ENCODE measurements at regions not wholly inside any gene's neighbourhood (a gene's known extent, or its start where the extent isn't known, plus 50 kb on each side); places are given as distances from the start of the nearest gene placed in this dataset.
A peak's percentile ranks its signal among the peaks of the same experiment; 100 is the strongest.

DNA sequence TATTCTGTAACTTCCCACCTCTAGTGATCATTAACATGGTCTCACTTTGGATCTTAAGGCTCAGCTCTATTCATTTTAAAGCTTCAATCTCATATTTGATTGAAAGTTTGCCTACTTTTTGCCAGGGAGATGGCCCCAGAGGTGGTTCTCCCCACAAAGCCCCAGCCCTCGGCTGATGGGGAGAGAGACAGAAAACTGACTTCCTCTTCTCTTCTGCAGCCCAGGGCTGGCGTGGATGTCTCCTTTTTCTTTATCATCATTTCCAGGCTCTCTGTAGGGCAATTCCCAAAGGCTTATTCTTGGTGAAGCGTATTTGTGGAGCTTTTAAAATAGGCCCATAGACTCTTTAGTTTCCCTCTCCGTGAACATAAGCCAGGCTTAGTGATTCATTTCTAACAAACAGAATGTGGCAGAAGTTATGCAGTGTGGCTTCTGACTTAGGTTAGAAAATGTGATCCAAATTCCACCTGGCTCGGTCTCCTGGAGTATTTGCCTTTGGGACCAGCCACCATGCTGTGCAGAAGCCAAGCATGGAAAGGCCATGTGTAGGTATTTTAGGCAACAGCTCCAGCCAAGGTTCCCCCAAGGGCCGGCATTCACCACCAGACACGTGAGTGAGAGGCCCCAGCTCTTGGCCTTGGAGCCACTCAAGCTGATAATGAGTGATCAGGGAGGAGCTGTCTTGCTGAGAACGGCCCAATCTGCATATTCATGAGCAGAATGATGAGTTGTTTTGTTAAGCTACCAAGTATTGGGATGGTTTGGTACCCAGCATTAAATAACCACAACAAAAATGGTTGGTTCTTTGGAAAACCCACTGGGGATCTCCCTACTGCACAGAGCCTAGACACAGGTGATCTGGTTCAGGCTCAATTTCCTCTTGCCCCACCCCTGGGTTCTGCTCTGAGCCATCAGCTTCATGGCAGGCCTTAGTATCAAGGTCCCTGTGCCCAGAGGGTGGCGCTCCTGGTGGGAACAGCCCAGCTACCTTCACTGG is 353.2 kb upstream of the PROK2 start:
- Histone ChIP-seq H3K9me3 (ENCODE audit: low read length) (no peaks in the 10 kb centered on the region), H3K4me3 (ENCODE audit: low read length) (no peak overlapping the region), H3K27me3 (ENCODE audit: insufficient read depth, low read length, poor library complexity, severe bottlenecking) (no peaks in the 10 kb centered on the region), H3K27ac (ENCODE audit: low read depth, low read length) (no peak overlapping the region), H3K36me3 (ENCODE audit: insufficient read depth, low read length) (no peaks in the 10 kb centered on the region), H3K4me1 (ENCODE audit: insufficient read depth, low read length) (peaks cover 11% of the 10 kb centered on the region)
- H3K27ac Mint-ChIP-seq: no peak overlapping the region
- no peaks in the 10 kb centered on the region for H3K36me3 Mint-ChIP-seq
- POLR2A ChIA-PET: no interaction called here
- H3K4me1 Mint-ChIP-seq: peaks cover 0 to 2% (median 0%) of the 10 kb centered on the region in 3 donors
- no peak for DNase-seq
- no peak overlapping the region for H3K4me3 Mint-ChIP-seq
- peaks cover 0 to 2% (median 0%) of the 10 kb centered on the region in 5 donors for H3K9me3 Mint-ChIP-seq
- peaks cover 4 to 10% of the 10 kb centered on the region in 2 donors for H3K27me3 Mint-ChIP-seq
- CTCF ChIA-PET: no interaction called here

DNA sequence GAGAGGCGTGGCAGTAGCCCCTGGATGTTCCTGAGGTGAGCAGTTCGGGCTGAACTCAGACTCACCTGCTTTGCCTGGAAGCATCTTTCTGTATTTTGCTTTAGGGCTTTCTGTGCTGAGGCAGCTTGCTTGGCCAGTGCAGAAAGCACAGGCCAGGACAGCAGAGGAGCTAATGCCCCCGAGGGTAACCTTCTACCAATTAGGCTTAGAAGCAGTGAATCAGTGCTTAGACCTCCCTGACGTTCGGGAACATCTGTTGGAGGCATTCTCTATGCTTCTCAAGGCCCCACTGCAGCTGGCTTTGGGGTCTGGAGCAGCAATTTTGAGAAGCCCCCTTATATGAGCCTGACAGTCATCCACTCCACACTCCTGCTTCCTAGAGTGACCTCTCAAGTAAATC is 350.7 kb upstream of the PROK2 start:
- peaks cover 0 to 2% (median 0%) of the 10 kb centered on the region in 3 donors for H3K4me1 Mint-ChIP-seq
- ChIA-PET POLR2A (no interaction called here), CTCF (no interaction called here)
- H3K27me3 Mint-ChIP-seq: peaks cover 4 to 8% of the 10 kb centered on the region in 2 donors
- H3K36me3 Mint-ChIP-seq: no peaks in the 10 kb centered on the region
- Histone ChIP-seq H3K36me3 (ENCODE audit: insufficient read depth, low read length) (no peaks in the 10 kb centered on the region), H3K4me1 (ENCODE audit: insufficient read depth, low read length) (peaks cover 11% of the 10 kb centered on the region), H3K27me3 (ENCODE audit: insufficient read depth, low read length, poor library complexity, severe bottlenecking) (no peaks in the 10 kb centered on the region), H3K4me3 (ENCODE audit: low read length) (no peak overlapping the region), H3K9me3 (ENCODE audit: low read length) (no peaks in the 10 kb centered on the region), H3K27ac (ENCODE audit: low read depth, low read length) (no peak overlapping the region)
- no peak for DNase-seq
- H3K4me3 Mint-ChIP-seq: no peak overlapping the region
- H3K9me3 Mint-ChIP-seq: peaks cover 0 to 2% (median 0%) of the 10 kb centered on the region in 5 donors
- no peak overlapping the region for H3K27ac Mint-ChIP-seq

DNA sequence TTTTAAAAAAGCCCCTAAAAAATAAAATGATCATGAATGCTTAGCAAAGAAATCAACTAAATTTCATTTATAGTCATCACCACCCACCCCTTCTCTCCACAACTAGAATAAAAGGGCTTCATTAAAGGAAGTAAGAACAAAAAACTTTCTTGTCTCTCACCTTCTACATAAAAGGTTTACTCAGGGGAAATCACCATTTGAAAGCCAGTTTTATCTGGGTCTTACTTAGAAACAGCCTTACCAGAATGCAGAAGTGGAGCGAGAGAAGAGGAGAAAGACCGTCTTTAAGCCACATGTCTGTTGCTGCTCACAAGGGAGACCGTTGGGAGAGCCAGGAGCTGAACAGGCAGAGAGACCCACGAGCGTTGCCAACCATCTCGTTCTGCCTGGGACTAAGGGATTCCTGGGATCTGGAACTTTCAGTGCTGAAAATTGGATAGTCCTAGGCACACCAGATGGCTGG is 350.1 kb upstream of the PROK2 start:
- H3K27ac Mint-ChIP-seq: no peak overlapping the region

DNA sequence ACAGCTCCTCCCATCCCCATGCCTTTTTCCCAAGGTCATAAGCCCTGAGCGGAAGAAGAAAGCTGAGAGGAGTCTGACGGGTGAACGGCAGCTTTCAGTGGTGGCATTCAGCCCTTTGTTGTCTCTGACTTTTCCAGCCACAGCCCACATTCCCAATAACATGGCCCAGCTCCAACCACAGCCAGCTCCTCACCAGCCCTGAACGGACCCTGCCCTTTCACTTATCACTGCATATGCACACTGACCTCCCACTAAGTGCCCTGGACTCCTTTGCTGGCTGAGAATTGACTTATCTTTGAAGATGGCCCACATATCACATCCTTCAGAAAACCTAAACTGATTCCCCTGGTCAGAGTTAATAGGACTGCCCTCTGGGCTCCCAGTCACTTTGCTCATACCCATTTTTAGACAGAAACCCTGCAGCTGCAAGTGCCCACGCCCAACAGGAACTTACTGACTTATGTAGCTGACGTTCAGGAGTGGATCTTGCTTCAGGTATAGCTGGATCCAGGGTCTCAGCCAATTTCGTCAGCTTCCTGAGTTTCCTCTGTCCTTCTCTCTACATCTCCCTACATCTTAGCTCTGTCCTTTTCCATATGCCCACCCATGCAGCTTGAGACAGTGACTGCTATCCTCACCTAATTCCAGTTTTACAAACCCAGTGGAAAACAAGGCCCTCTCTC is 348.5 kb upstream of the PROK2 start:
- Histone ChIP-seq H3K36me3 (ENCODE audit: insufficient read depth, low read length) (no peaks in the 10 kb centered on the region), H3K27ac (ENCODE audit: low read depth, low read length) (no peak overlapping the region), H3K4me3 (ENCODE audit: low read length) (no peak overlapping the region), H3K4me1 (ENCODE audit: insufficient read depth, low read length) (peaks cover 11% of the 10 kb centered on the region), H3K9me3 (ENCODE audit: low read length) (no peaks in the 10 kb centered on the region), H3K27me3 (ENCODE audit: insufficient read depth, low read length, poor library complexity, severe bottlenecking) (no peaks in the 10 kb centered on the region)
- no peaks in the 10 kb centered on the region for H3K9me3 Mint-ChIP-seq
- ChIA-PET CTCF (no interaction called here), POLR2A (no interaction called here)
- DNase-seq: no peak
- H3K4me1 Mint-ChIP-seq: peaks cover 0 to 2% (median 0%) of the 10 kb centered on the region in 3 donors
- H3K27me3 Mint-ChIP-seq: peaks cover 4 to 8% of the 10 kb centered on the region in 2 donors
- no peak overlapping the region for H3K27ac Mint-ChIP-seq
- no peak overlapping the region for H3K4me3 Mint-ChIP-seq
- no peaks in the 10 kb centered on the region for H3K36me3 Mint-ChIP-seq

More for the DNA sequence above, 350.1 kb upstream of the PROK2 start:
- Mint-ChIP-seq H3K4me3 (no peak overlapping the region), H3K27me3 (peaks cover 4 to 8% of the 10 kb centered on the region in 2 donors), H3K36me3 (no peaks in the 10 kb centered on the region), H3K9me3 (peaks cover 0 to 2% (median 0%) of the 10 kb centered on the region in 5 donors), H3K4me1 (peaks cover 0 to 2% (median 0%) of the 10 kb centered on the region in 3 donors)
- Histone ChIP-seq H3K4me1 (ENCODE audit: insufficient read depth, low read length) (peaks cover 11% of the 10 kb centered on the region), H3K27me3 (ENCODE audit: insufficient read depth, low read length, poor library complexity, severe bottlenecking) (no peaks in the 10 kb centered on the region), H3K36me3 (ENCODE audit: insufficient read depth, low read length) (no peaks in the 10 kb centered on the region), H3K4me3 (ENCODE audit: low read length) (no peak overlapping the region), H3K9me3 (ENCODE audit: low read length) (no peaks in the 10 kb centered on the region), H3K27ac (ENCODE audit: low read depth, low read length) (no peak overlapping the region)
- DNase-seq: peak in 1 of 5 donors; percentile 25
- POLR2A ChIA-PET: no interaction called here
- CTCF ChIA-PET: no interaction called here

DNA sequence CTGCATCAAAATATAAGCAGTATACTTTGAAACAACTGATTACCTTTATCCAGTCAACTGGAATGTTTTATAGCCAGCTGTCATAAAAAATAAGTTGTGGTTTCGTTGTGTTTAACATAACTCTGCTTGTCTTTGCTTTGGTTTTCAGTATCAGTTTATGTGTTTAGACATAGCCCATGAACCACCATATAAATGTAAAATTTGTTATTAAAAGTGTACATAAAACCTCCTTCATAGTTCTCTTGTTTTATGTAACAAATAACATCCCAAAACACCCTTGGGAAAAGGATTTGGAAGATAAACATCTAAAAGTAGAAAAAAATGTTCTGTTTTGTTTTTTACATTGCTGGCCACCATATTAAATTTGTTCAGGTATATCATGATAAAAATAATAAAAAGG is 347.0 kb upstream of the PROK2 start:
- peaks cover 0 to 2% (median 0%) of the 10 kb centered on the region in 3 donors for H3K4me1 Mint-ChIP-seq
- no peaks in the 10 kb centered on the region for H3K9me3 Mint-ChIP-seq
- H3K4me1 ChIP-seq (ENCODE audit: insufficient read depth, low read length): peaks cover 11% of the 10 kb centered on the region
- no peaks in the 10 kb centered on the region for H3K36me3 Mint-ChIP-seq
- no peaks in the 10 kb centered on the region for H3K36me3 ChIP-seq (ENCODE audit: insufficient read depth, low read length)
- peaks cover 4 to 8% of the 10 kb centered on the region in 2 donors for H3K27me3 Mint-ChIP-seq
- H3K9me3 ChIP-seq (ENCODE audit: low read length): no peaks in the 10 kb centered on the region
- no peak for DNase-seq
- ChIA-PET CTCF (no interaction called here), POLR2A (no interaction called here)
- H3K27me3 ChIP-seq (ENCODE audit: insufficient read depth, low read length, poor library complexity, severe bottlenecking): no peaks in the 10 kb centered on the region
- H3K27ac Mint-ChIP-seq: no peak overlapping the region
- no peak overlapping the region for H3K4me3 Mint-ChIP-seq
- H3K27ac ChIP-seq (ENCODE audit: low read depth, low read length): no peak overlapping the region
- no peak overlapping the region for H3K4me3 ChIP-seq (ENCODE audit: low read length)

DNA sequence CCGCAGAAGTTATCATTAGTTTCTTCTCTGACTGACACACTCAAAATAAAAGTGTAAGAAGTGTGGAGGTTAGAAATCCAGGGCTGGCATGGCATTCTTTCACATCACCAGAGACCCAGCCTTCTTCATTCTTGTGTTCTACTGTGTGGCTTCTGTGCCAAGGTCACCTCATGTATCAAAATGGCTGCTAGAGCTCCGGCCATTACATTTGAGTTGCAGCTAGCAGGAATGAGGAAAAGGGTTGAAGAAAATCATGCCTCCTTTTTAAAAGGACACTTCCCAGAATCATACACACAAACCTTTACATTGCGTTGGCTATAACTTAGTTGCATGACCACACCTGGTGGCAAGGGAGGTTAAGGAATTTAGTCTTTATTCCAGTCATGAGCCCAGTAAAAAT is 345.6 kb upstream of the PROK2 start:
- Histone ChIP-seq H3K27ac (ENCODE audit: low read depth, low read length) (no peak overlapping the region), H3K4me1 (ENCODE audit: insufficient read depth, low read length) (peaks cover 11% of the 10 kb centered on the region), H3K36me3 (ENCODE audit: insufficient read depth, low read length) (no peaks in the 10 kb centered on the region), H3K9me3 (ENCODE audit: low read length) (no peaks in the 10 kb centered on the region), H3K4me3 (ENCODE audit: low read length) (no peak overlapping the region), H3K27me3 (ENCODE audit: insufficient read depth, low read length, poor library complexity, severe bottlenecking) (no peaks in the 10 kb centered on the region)
- Mint-ChIP-seq H3K4me3 (no peak overlapping the region), H3K36me3 (no peaks in the 10 kb centered on the region), H3K27ac (no peak overlapping the region), H3K9me3 (no peaks in the 10 kb centered on the region), H3K4me1 (peaks cover 0 to 2% (median 0%) of the 10 kb centered on the region in 3 donors), H3K27me3 (peaks cover 4 to 7% of the 10 kb centered on the region in 2 donors)
- POLR2A ChIA-PET: no interaction called here
- no peak for DNase-seq
- CTCF ChIA-PET: no interaction called here

DNA sequence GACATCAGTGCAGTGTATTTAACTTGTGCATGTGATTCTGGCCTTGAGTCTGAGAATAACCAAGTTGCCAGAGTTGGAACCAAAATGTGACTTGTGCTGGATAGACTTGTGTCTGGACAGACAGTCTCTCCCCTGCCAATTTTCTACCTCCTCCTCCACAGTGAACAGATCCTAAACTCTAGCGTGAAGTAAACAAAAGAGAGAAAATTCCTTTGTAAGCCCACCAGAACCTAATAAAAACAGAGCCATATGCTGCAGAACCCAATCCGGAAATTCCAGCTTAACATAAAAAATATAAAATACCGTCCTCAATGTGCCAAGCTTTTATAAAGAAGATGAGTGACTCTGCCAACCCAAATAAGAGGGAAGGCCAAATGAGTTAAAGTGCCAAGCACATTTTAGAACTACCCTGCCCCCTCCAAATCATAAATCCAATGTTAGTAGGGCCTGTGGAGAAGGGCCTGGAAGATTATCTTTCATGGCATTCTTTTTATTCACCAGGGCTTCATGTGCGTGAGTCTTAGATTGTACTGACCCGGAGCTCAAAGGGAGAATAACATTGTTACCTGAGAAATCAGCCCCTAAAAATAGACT is 344.6 kb upstream of the PROK2 start:
- H3K9me3 Mint-ChIP-seq: no peaks in the 10 kb centered on the region
- DNase-seq: no peak
- H3K36me3 Mint-ChIP-seq: no peaks in the 10 kb centered on the region
- ChIA-PET POLR2A (no interaction called here), CTCF (interaction anchor here (1.0 kb wide), 1 partner anchor 28 kb away, joined by 3 read pairs; no protein-coding TSS in a partner anchor)
- no peak overlapping the region for H3K27ac ChIP-seq (ENCODE audit: low read depth, low read length)
- H3K4me1 Mint-ChIP-seq: no peaks in the 10 kb centered on the region
- H3K9me3 ChIP-seq (ENCODE audit: low read length): no peaks in the 10 kb centered on the region
- no peaks in the 10 kb centered on the region for H3K27me3 ChIP-seq (ENCODE audit: insufficient read depth, low read length, poor library complexity, severe bottlenecking)
- peaks cover 2% of the 10 kb centered on the region for H3K4me1 ChIP-seq (ENCODE audit: insufficient read depth, low read length)
- H3K4me3 ChIP-seq (ENCODE audit: low read length): no peak overlapping the region
- no peaks in the 10 kb centered on the region for H3K36me3 ChIP-seq (ENCODE audit: insufficient read depth, low read length)
- peaks cover 3 to 4% of the 10 kb centered on the region in 2 donors for H3K27me3 Mint-ChIP-seq
- no peak overlapping the region for H3K27ac Mint-ChIP-seq
- H3K4me3 Mint-ChIP-seq: no peak overlapping the region

DNA sequence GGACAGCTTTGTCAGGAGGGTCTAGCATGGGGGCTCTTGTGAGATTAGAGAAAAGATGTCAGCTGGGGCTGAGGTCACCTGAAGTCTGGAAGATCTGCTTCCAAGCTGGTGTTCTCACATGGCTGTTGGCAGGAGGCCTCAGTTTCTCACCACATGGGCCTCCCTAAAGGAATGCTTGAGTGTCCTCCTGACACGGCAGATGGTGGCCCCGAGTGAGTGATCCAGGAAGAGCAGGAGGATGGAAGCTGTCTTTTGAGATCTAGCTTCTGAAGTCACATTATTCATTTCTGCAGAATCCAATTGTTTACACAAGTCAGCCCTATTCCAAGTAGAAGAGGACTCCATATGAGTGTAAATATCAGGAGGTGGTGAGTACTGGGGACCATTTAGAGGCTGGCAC is 344.0 kb upstream of the PROK2 start:
- POLR2A ChIA-PET: no interaction called here

More for the DNA sequence above, 344.0 kb upstream of the PROK2 start:
- Mint-ChIP-seq H3K4me1 (no peaks in the 10 kb centered on the region), H3K36me3 (no peaks in the 10 kb centered on the region), H3K27me3 (peaks cover 3 to 4% of the 10 kb centered on the region in 2 donors), H3K9me3 (no peaks in the 10 kb centered on the region), H3K4me3 (no peak overlapping the region), H3K27ac (no peak overlapping the region)
- H3K36me3 ChIP-seq (ENCODE audit: insufficient read depth, low read length): no peaks in the 10 kb centered on the region
- H3K27ac ChIP-seq (ENCODE audit: low read depth, low read length): no peak overlapping the region
- no peak overlapping the region for H3K4me3 ChIP-seq (ENCODE audit: low read length)
- no peaks in the 10 kb centered on the region for H3K4me1 ChIP-seq (ENCODE audit: insufficient read depth, low read length)
- CTCF ChIA-PET: interaction anchor here (1.0 kb wide), 1 partner anchor 29 kb away, joined by 3 read pairs; no protein-coding TSS in a partner anchor
- H3K9me3 ChIP-seq (ENCODE audit: low read length): no peaks in the 10 kb centered on the region
- H3K27me3 ChIP-seq (ENCODE audit: insufficient read depth, low read length, poor library complexity, severe bottlenecking): no peaks in the 10 kb centered on the region
- no peak for DNase-seq
